CD4-positive, alpha-beta memory T cell (primary cell): ENCODE measurements at regions not wholly inside any gene's neighbourhood (a gene's known extent, or its start where the extent isn't known, plus 50 kb on each side); places are given as distances from the start of the nearest gene placed in this dataset.

ENCODE experiments used
- CTCF ChIA-PET: fragments of 350-600 bp; sonication (Branson Sonifier 250); formaldehyde crosslinking; loops from one replicate; lab custom pipeline; 2021; ENCODE audit warnings: inconsistent platforms; ENCODE audit not compliant: partially characterized antibody; lab: Charles Lee
- POLR2A ChIA-PET: fragments of 350-600 bp; sonication (Branson Sonifier 250); formaldehyde crosslinking; loops from one replicate; lab custom pipeline; 2021; ENCODE audit not compliant: partially characterized antibody; lab: Charles Lee
- DNase-seq, 5 donors: peaks; one replicate each; pipeline versions ENCODE4 v3.0.0 to v3.0.0-alpha.2; 2020 to 2022; ENCODE audit warnings: mixed read lengths in 1 of 5
- H3K27ac ChIP-seq: one replicate; pipeline ENCODE4 v1.7.0; 2013; ENCODE audit warnings: low read depth, low read length
- H3K27me3 ChIP-seq: 2 replicates; pipeline ENCODE4 v1.7.0; 2013; ENCODE audit warnings: mild to moderate bottlenecking, low read length, moderate library complexity; ENCODE audit not compliant: insufficient read depth
- H3K36me3 ChIP-seq: 2 replicates; pipeline ENCODE4 v1.7.0; 2013; ENCODE audit warnings: mild to moderate bottlenecking, low read length, moderate library complexity; ENCODE audit not compliant: insufficient read depth
- H3K4me1 ChIP-seq: 2 replicates; pipeline ENCODE4 v1.7.0; 2013; ENCODE audit warnings: mild to moderate bottlenecking, low read length, moderate library complexity; ENCODE audit not compliant: insufficient read depth
- H3K4me3 ChIP-seq, 2 donors: one replicate each; pipeline ENCODE4 v1.7.0; 2013; ENCODE audit warnings: low read length in 2 of 2, mild to moderate bottlenecking in 1 of 2
- H3K9me3 ChIP-seq, 2 donors: one replicate each; pipeline ENCODE4 v1.7.0; 2013; ENCODE audit warnings: low read length in 2 of 2, control low read depth in 1 of 2; ENCODE audit not compliant: control insufficient read depth in 1 of 2
- H3K27ac Mint-ChIP-seq, 7 donors: one replicate each; pipeline ENCODE4 v1.8.0; 2020 to 2021; ENCODE audit warnings: mixed read lengths in 7 of 7, mild to moderate bottlenecking in 6 of 7, inconsistent platforms in 3 of 7, moderate library complexity in 3 of 7
- H3K27me3 Mint-ChIP-seq, 2 donors: one replicate each; pipeline ENCODE4 v1.8.0; 2020 to 2021; ENCODE audit warnings: mixed read lengths in 2 of 2
- H3K36me3 Mint-ChIP-seq, 2 donors: one replicate each; pipeline ENCODE4 v1.8.0; 2020 to 2021; ENCODE audit warnings: mixed read lengths in 2 of 2, inconsistent platforms in 1 of 2, mild to moderate bottlenecking in 1 of 2
- H3K4me1 Mint-ChIP-seq, 4 donors: one replicate each; pipeline ENCODE4 v1.8.0; 2020 to 2021; ENCODE audit warnings: mixed read lengths in 4 of 4, mild to moderate bottlenecking in 1 of 4
- H3K4me3 Mint-ChIP-seq, 8 donors: one replicate each; pipeline ENCODE4 v1.8.0; 2020 to 2021; ENCODE audit warnings: mixed read lengths in 8 of 8, mild to moderate bottlenecking in 7 of 8, moderate library complexity in 6 of 8, inconsistent platforms in 3 of 8
- H3K9me3 Mint-ChIP-seq, 8 donors: one replicate each; pipeline ENCODE4 v1.8.0; 2020 to 2021; ENCODE audit warnings: mixed read lengths in 8 of 8, mild to moderate bottlenecking in 5 of 8, inconsistent platforms in 3 of 8, moderate library complexity in 1 of 8
- intact Hi-C: fragments of 100-400 bp; cut with micrococcal nuclease; formaldehyde crosslinking; loops from one replicate; pipeline ENCODE4 v1.15.1; 2023

GRCh38 chr4:130356873-130357272 is 1260.9 kb downstream of the C4orf33 start:
- Mint-ChIP-seq H3K27ac (no peak overlapping the region), H3K9me3 (peaks cover 0 to 6% (median 0%) of the 10 kb centered on the region in 8 donors), H3K4me1 (no peaks in the 10 kb centered on the region), H3K4me3 (no peak overlapping the region), H3K36me3 (no peaks in the 10 kb centered on the region), H3K27me3 (no peaks in the 10 kb centered on the region)
- Histone ChIP-seq H3K4me3 (no peak overlapping the region), H3K9me3 (no peaks in the 10 kb centered on the region), H3K27me3 (no peaks in the 10 kb centered on the region), H3K36me3 (no peaks in the 10 kb centered on the region), H3K27ac (no peak overlapping the region), H3K4me1 (no peaks in the 10 kb centered on the region)
- POLR2A ChIA-PET: no interaction called here
- CTCF ChIA-PET: no interaction called here
- intact Hi-C loops: no loop called here
- no peak for DNase-seq

GRCh38 chr4:130359542-130359941 is 1263.6 kb downstream of the C4orf33 start:
- no peaks in the 10 kb centered on the region for H3K36me3 ChIP-seq
- no peak overlapping the region for H3K4me3 ChIP-seq
- intact Hi-C loops: no loop called here
- no peaks in the 10 kb centered on the region for H3K36me3 Mint-ChIP-seq
- DNase-seq: no peak
- peaks cover 0 to 2% (median 0%) of the 10 kb centered on the region in 8 donors for H3K9me3 Mint-ChIP-seq
- ChIA-PET POLR2A (no interaction called here), CTCF (no interaction called here)
- no peaks in the 10 kb centered on the region for H3K27me3 ChIP-seq
- H3K4me1 ChIP-seq: no peaks in the 10 kb centered on the region
- H3K4me3 Mint-ChIP-seq: no peak overlapping the region
- H3K9me3 ChIP-seq: no peaks in the 10 kb centered on the region
- no peak overlapping the region for H3K27ac ChIP-seq
- no peaks in the 10 kb centered on the region for H3K4me1 Mint-ChIP-seq
- H3K27me3 Mint-ChIP-seq: no peaks in the 10 kb centered on the region
- H3K27ac Mint-ChIP-seq: no peak overlapping the region

- no peaks in the 10 kb centered on the region for H3K4me1 Mint-ChIP-seq
- peaks cover 0 to 5% (median 0%) of the 10 kb centered on the region in 8 donors for H3K9me3 Mint-ChIP-seq
- no peak overlapping the region for H3K27ac Mint-ChIP-seq
- H3K36me3 ChIP-seq: no peaks in the 10 kb centered on the region
- H3K4me3 Mint-ChIP-seq: no peak overlapping the region
- CTCF ChIA-PET: no interaction called here
- H3K27ac ChIP-seq: no peak overlapping the region
- H3K27me3 ChIP-seq: no peaks in the 10 kb centered on the region
- H3K9me3 ChIP-seq: no peaks in the 10 kb centered on the region
- H3K27me3 Mint-ChIP-seq: no peaks in the 10 kb centered on the region
- H3K36me3 Mint-ChIP-seq: no peaks in the 10 kb centered on the region
- POLR2A ChIA-PET: no interaction called here
- no peak for DNase-seq
- H3K4me1 ChIP-seq: no peaks in the 10 kb centered on the region
- H3K4me3 ChIP-seq: no peak overlapping the region
- intact Hi-C loops: no loop called here
Measured at GRCh38 chr4:130361616-130362015, 1265.7 kb downstream of the C4orf33 start.

GRCh38 chr4:130368668-130369067 is 1272.7 kb downstream of the C4orf33 start:
- ChIA-PET POLR2A (no interaction called here), CTCF (no interaction called here)
- no peaks in the 10 kb centered on the region for H3K36me3 ChIP-seq
- Mint-ChIP-seq H3K27me3 (no peaks in the 10 kb centered on the region), H3K9me3 (peaks cover 0 to 6% (median 3%) of the 10 kb centered on the region in 8 donors), H3K4me1 (no peaks in the 10 kb centered on the region), H3K4me3 (no peak overlapping the region), H3K27ac (no peak overlapping the region), H3K36me3 (no peaks in the 10 kb centered on the region)
- no peaks in the 10 kb centered on the region for H3K9me3 ChIP-seq
- no peaks in the 10 kb centered on the region for H3K27me3 ChIP-seq
- no peaks in the 10 kb centered on the region for H3K4me1 ChIP-seq
- DNase-seq: no peak
- no peak overlapping the region for H3K4me3 ChIP-seq
- H3K27ac ChIP-seq: no peak overlapping the region
- intact Hi-C loops: no loop called here

GRCh38 chr4:130393231-130393630 is 1297.3 kb downstream of the C4orf33 start:
- no peak overlapping the region for H3K27ac ChIP-seq
- no peaks in the 10 kb centered on the region for H3K36me3 ChIP-seq
- Mint-ChIP-seq H3K27me3 (no peaks in the 10 kb centered on the region), H3K36me3 (no peaks in the 10 kb centered on the region), H3K4me3 (no peak overlapping the region), H3K27ac (no peak overlapping the region), H3K4me1 (no peaks in the 10 kb centered on the region), H3K9me3 (peaks cover 0 to 4% (median 2%) of the 10 kb centered on the region in 8 donors)
- H3K9me3 ChIP-seq: no peaks in the 10 kb centered on the region
- DNase-seq: no peak
- intact Hi-C loops: no loop called here
- H3K4me1 ChIP-seq: no peaks in the 10 kb centered on the region
- CTCF ChIA-PET: no interaction called here
- POLR2A ChIA-PET: no interaction called here
- H3K27me3 ChIP-seq: no peaks in the 10 kb centered on the region
- no peak overlapping the region for H3K4me3 ChIP-seq

GRCh38 chr4:130393642-130394041 is 1297.7 kb downstream of the C4orf33 start:
- no peaks in the 10 kb centered on the region for H3K27me3 ChIP-seq
- no peak for DNase-seq
- no peaks in the 10 kb centered on the region for H3K4me1 ChIP-seq
- H3K9me3 ChIP-seq: no peaks in the 10 kb centered on the region
- H3K4me3 Mint-ChIP-seq: no peak overlapping the region
- H3K27ac ChIP-seq: no peak overlapping the region
- no peaks in the 10 kb centered on the region for H3K36me3 ChIP-seq
- H3K4me1 Mint-ChIP-seq: no peaks in the 10 kb centered on the region
- ChIA-PET CTCF (no interaction called here), POLR2A (no interaction called here)
- H3K27me3 Mint-ChIP-seq: no peaks in the 10 kb centered on the region
- no peak overlapping the region for H3K27ac Mint-ChIP-seq
- peaks cover 0 to 6% (median 2%) of the 10 kb centered on the region in 8 donors for H3K9me3 Mint-ChIP-seq
- no peak overlapping the region for H3K4me3 ChIP-seq
- intact Hi-C loops: no loop called here
- H3K36me3 Mint-ChIP-seq: no peaks in the 10 kb centered on the region

GRCh38 chr4:130395871-130396270 is 1299.9 kb downstream of the C4orf33 start:
- no peaks in the 10 kb centered on the region for H3K4me1 ChIP-seq
- H3K36me3 Mint-ChIP-seq: no peaks in the 10 kb centered on the region
- H3K4me1 Mint-ChIP-seq: no peaks in the 10 kb centered on the region
- CTCF ChIA-PET: no interaction called here
- intact Hi-C loops: no loop called here
- POLR2A ChIA-PET: no interaction called here
- no peaks in the 10 kb centered on the region for H3K9me3 ChIP-seq
- no peak for DNase-seq
- H3K9me3 Mint-ChIP-seq: peaks cover 0 to 8% (median 3%) of the 10 kb centered on the region in 8 donors
- H3K27me3 Mint-ChIP-seq: no peaks in the 10 kb centered on the region
- H3K27ac ChIP-seq: no peak overlapping the region
- no peak overlapping the region for H3K4me3 ChIP-seq
- H3K36me3 ChIP-seq: no peaks in the 10 kb centered on the region
- H3K27ac Mint-ChIP-seq: no peak overlapping the region
- no peaks in the 10 kb centered on the region for H3K27me3 ChIP-seq
- H3K4me3 Mint-ChIP-seq: no peak overlapping the region

GRCh38 chr4:130403221-130403620 is 1307.3 kb downstream of the C4orf33 start:
- no peaks in the 10 kb centered on the region for H3K4me1 ChIP-seq

More at GRCh38 chr4:130403221-130403620, 1307.3 kb downstream of the C4orf33 start:
- Mint-ChIP-seq H3K9me3 (peaks cover 0 to 21% (median 8%) of the 10 kb centered on the region in 8 donors), H3K4me3 (no peak overlapping the region), H3K36me3 (no peaks in the 10 kb centered on the region), H3K4me1 (no peaks in the 10 kb centered on the region), H3K27me3 (no peaks in the 10 kb centered on the region), H3K27ac (no peak overlapping the region)
- intact Hi-C loops: no loop called here
- Histone ChIP-seq H3K27me3 (no peaks in the 10 kb centered on the region), H3K4me3 (no peak overlapping the region), H3K27ac (no peak overlapping the region), H3K36me3 (no peaks in the 10 kb centered on the region), H3K9me3 (no peaks in the 10 kb centered on the region)
- no peak for DNase-seq
- ChIA-PET CTCF (no interaction called here), POLR2A (no interaction called here)
